HG03064 (cell line): ENCODE measurements at regions not wholly inside any gene's neighbourhood (a gene's known extent, or its start where the extent isn't known, plus 50 kb on each side); places are given as distances from the start of the nearest gene placed in this dataset.

Experiments used
- ATAC-seq: cut with Tn5 transposase; IDR thresholded peaks from one replicate; pipeline ENCODE4 v1.9.1; 2021; ENCODE audit warnings: low read depth; ENCODE audit not compliant: unreplicated experiment

GRCh38 chr2:13558368-13558767, 841.6 kb downstream of the TRIB2 start:
- ATAC-seq: no peak

- peak; percentile 52 for ATAC-seq
Measured at GRCh38 chr2:13560322-13560721, 843.6 kb downstream of the TRIB2 start.

- no peak for ATAC-seq
Measured at GRCh38 chr2:13572466-13572865, 855.7 kb downstream of the TRIB2 start.

- no peak for ATAC-seq
Measured at GRCh38 chr2:13574831-13575230, 858.1 kb downstream of the TRIB2 start.

GRCh38 chr2:13576406-13577036, 859.8 kb downstream of the TRIB2 start:
- no peak for ATAC-seq

GRCh38 chr2:13578547-13578946, 861.8 kb downstream of the TRIB2 start:
- ATAC-seq: no peak

GRCh38 chr2:13581471-13581870, 864.7 kb downstream of the TRIB2 start:
- no peak for ATAC-seq

GRCh38 chr2:13583609-13584008, 866.9 kb downstream of the TRIB2 start:
- no peak for ATAC-seq

GRCh38 chr2:13584020-13584419, 867.3 kb downstream of the TRIB2 start:
- no peak for ATAC-seq

- no peak for ATAC-seq
Measured at GRCh38 chr2:13585732-13586131, 869.0 kb downstream of the TRIB2 start.

- ATAC-seq: no peak
Measured at GRCh38 chr2:13596233-13596632, 879.5 kb downstream of the TRIB2 start.

- ATAC-seq: no peak
Measured at GRCh38 chr2:13597176-13597575, 880.4 kb downstream of the TRIB2 start.

- no peak for ATAC-seq
Measured at GRCh38 chr2:13601506-13601905, 884.8 kb downstream of the TRIB2 start.

- ATAC-seq: no peak
Measured at GRCh38 chr2:13604951-13605661, 888.4 kb downstream of the TRIB2 start.

- no peak for ATAC-seq
Measured at GRCh38 chr2:13607139-13607538, 890.4 kb downstream of the TRIB2 start.

- ATAC-seq: no peak
Measured at GRCh38 chr2:13611939-13612338, 895.2 kb downstream of the TRIB2 start.

GRCh38 chr2:13616059-13616458, 899.3 kb downstream of the TRIB2 start:
- ATAC-seq: no peak

GRCh38 chr2:13616616-13617015, 899.9 kb downstream of the TRIB2 start:
- ATAC-seq: no peak

- ATAC-seq: no peak
Measured at GRCh38 chr2:13628122-13628521, 911.4 kb downstream of the TRIB2 start.

GRCh38 chr2:13638181-13638580, 921.4 kb downstream of the TRIB2 start:
- no peak for ATAC-seq

GRCh38 chr2:13649918-13650317, 933.2 kb downstream of the TRIB2 start:
- no peak for ATAC-seq

- ATAC-seq: no peak
Measured at GRCh38 chr2:13650586-13651180, 933.9 kb downstream of the TRIB2 start.
